PC-3 (cell line): ENCODE measurements at regions not wholly inside any gene's neighbourhood (a gene's known extent, or its start where the extent isn't known, plus 50 kb on each side); places are given as distances from the start of the nearest gene placed in this dataset.
"Not testable (repeated sequence)": the region's sequence is repeated elsewhere in the genome, so short reads cannot be mapped to it uniquely, and the experiment has no call there.

Experiments used
- EZH2 ChIP-seq: fragments of 300-600 bp; sonication (generic); IDR thresholded peaks from one replicate; pipeline ENCODE4 v1.6.1; 2017; ENCODE audit warnings: antibody characterized with exemption, mild to moderate bottlenecking, low read length; ENCODE audit not compliant: unreplicated experiment
- EZH2phosphoT487 ChIP-seq: fragments of 300-600 bp; sonication (generic); IDR thresholded peaks from 2 replicates; pipeline ENCODE4 v1.6.1; 2018; ENCODE audit warnings: mild to moderate bottlenecking, antibody characterized with exemption, low read length, borderline replicate concordance
- TF ChIP-seq, protein P1 (sequence below): fragments of 300-600 bp; sonication (generic); conservative IDR thresholded peaks from 2 replicates; pipeline ENCODE4 v1.5.1; 2017; ENCODE audit warnings: antibody characterized with exemption, low read depth, mild to moderate bottlenecking, low read length

DNA sequence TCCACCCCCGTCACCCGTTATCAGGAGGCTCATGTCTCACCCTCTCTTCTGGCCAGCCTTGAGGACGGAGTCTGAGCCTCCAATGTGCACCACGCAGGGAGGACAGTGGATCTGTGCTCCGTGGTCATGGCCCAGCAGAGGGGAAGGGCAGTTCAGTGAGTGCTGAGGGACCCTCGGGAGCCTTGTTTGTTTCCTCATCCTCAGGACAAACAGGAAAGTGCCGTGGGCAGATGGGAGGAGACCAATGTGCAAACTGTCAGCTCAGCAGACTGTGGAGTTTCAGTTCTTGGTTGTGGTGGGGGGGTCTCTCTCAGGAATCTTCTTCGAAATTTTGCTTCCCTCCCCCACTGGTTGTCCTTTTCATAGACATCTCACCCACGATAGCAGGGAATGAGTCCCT lies 429.6 kb downstream of the DIRAS2 start:
- TF ChIP-seq, protein P1, sequence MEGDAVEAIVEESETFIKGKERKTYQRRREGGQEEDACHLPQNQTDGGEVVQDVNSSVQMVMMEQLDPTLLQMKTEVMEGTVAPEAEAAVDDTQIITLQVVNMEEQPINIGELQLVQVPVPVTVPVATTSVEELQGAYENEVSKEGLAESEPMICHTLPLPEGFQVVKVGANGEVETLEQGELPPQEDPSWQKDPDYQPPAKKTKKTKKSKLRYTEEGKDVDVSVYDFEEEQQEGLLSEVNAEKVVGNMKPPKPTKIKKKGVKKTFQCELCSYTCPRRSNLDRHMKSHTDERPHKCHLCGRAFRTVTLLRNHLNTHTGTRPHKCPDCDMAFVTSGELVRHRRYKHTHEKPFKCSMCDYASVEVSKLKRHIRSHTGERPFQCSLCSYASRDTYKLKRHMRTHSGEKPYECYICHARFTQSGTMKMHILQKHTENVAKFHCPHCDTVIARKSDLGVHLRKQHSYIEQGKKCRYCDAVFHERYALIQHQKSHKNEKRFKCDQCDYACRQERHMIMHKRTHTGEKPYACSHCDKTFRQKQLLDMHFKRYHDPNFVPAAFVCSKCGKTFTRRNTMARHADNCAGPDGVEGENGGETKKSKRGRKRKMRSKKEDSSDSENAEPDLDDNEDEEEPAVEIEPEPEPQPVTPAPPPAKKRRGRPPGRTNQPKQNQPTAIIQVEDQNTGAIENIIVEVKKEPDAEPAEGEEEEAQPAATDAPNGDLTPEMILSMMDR = not testable (repeated sequence)
- not testable (repeated sequence) for TF ChIP-seq EZH2, EZH2phosphoT487
